ENCODE measurements at regions not wholly inside any gene's neighbourhood (a gene's known extent, or its start where the extent isn't known, plus 50 kb on each side); places are given as distances from the start of the nearest gene placed in this dataset.

- TF ChIP-seq GATA3 (IDR thresholded peaks at IDR 0.05; ENCODE audit: low read depth, low read length) (no peak), GATA2 (IDR thresholded peaks at IDR 0.05; ENCODE audit: low read depth, low read length) (no peak)
Measured at GRCh38 chr18:55920063-55920462, 332.1 kb upstream of the TCF4 start.

- TF ChIP-seq GATA3 (IDR thresholded peaks at IDR 0.05; ENCODE audit: low read depth, low read length) (no peak), GATA2 (IDR thresholded peaks at IDR 0.05; ENCODE audit: low read depth, low read length) (no peak)
Measured at GRCh38 chr18:55918444-55918843, 330.5 kb upstream of the TCF4 start.

- TF ChIP-seq GATA2 (IDR thresholded peaks at IDR 0.05; ENCODE audit: low read depth, low read length), result no peak
- no peak for TF ChIP-seq GATA3 (IDR thresholded peaks at IDR 0.05; ENCODE audit: low read depth, low read length)
Measured at GRCh38 chr18:55912919-55913318, 324.9 kb upstream of the TCF4 start.

- no peak for TF ChIP-seq GATA2 (IDR thresholded peaks at IDR 0.05; ENCODE audit: low read depth, low read length)
- TF ChIP-seq GATA3 (IDR thresholded peaks at IDR 0.05; ENCODE audit: low read depth, low read length), result no peak
Measured at GRCh38 chr18:55912071-55912470, 324.1 kb upstream of the TCF4 start.

- TF ChIP-seq GATA2 (IDR thresholded peaks at IDR 0.05; ENCODE audit: low read depth, low read length) (no peak), GATA3 (IDR thresholded peaks at IDR 0.05; ENCODE audit: low read depth, low read length) (no peak)
Measured at GRCh38 chr18:55910296-55910695, 322.3 kb upstream of the TCF4 start.

- no peak for TF ChIP-seq GATA3 (IDR thresholded peaks at IDR 0.05; ENCODE audit: low read depth, low read length)
- TF ChIP-seq GATA2 (IDR thresholded peaks at IDR 0.05; ENCODE audit: low read depth, low read length), result no peak
Measured at GRCh38 chr18:55908901-55909366, 320.9 kb upstream of the TCF4 start.

- TF ChIP-seq GATA2 (IDR thresholded peaks at IDR 0.05; ENCODE audit: low read depth, low read length), result no peak
- no peak for TF ChIP-seq GATA3 (IDR thresholded peaks at IDR 0.05; ENCODE audit: low read depth, low read length)
Measured at GRCh38 chr18:55907453-55908175, 319.6 kb upstream of the TCF4 start.

- no peak for TF ChIP-seq GATA3 (IDR thresholded peaks at IDR 0.05; ENCODE audit: low read depth, low read length)
- no peak for TF ChIP-seq GATA2 (IDR thresholded peaks at IDR 0.05; ENCODE audit: low read depth, low read length)
Measured at GRCh38 chr18:55906536-55906935, 318.5 kb upstream of the TCF4 start.

- TF ChIP-seq GATA3 (IDR thresholded peaks at IDR 0.05; ENCODE audit: low read depth, low read length) (no peak), GATA2 (IDR thresholded peaks at IDR 0.05; ENCODE audit: low read depth, low read length) (no peak)
Measured at GRCh38 chr18:55903911-55904310, 315.9 kb upstream of the TCF4 start.

GRCh38 chr18:55900380-55900779 is 312.4 kb upstream of the TCF4 start:
- TF ChIP-seq GATA2 (IDR thresholded peaks at IDR 0.05; ENCODE audit: low read depth, low read length) (no peak), GATA3 (IDR thresholded peaks at IDR 0.05; ENCODE audit: low read depth, low read length) (no peak)

- TF ChIP-seq GATA2 (IDR thresholded peaks at IDR 0.05; ENCODE audit: low read depth, low read length) (no peak), GATA3 (IDR thresholded peaks at IDR 0.05; ENCODE audit: low read depth, low read length) (peak; percentile 42; the same call in 1 of the 2 replicates)
Measured at GRCh38 chr18:55897091-55897689, 309.2 kb upstream of the TCF4 start.

GRCh38 chr18:55893948-55894347 is 306.0 kb upstream of the TCF4 start:
- TF ChIP-seq GATA2 (IDR thresholded peaks at IDR 0.05; ENCODE audit: low read depth, low read length), result no peak
- no peak for TF ChIP-seq GATA3 (IDR thresholded peaks at IDR 0.05; ENCODE audit: low read depth, low read length)

- TF ChIP-seq GATA2 (IDR thresholded peaks at IDR 0.05; ENCODE audit: low read depth, low read length) (no peak), GATA3 (IDR thresholded peaks at IDR 0.05; ENCODE audit: low read depth, low read length) (no peak)
Measured at GRCh38 chr18:55886886-55887285, 298.9 kb upstream of the TCF4 start.

GRCh38 chr18:55884498-55884897 is 296.5 kb upstream of the TCF4 start:
- no peak for TF ChIP-seq GATA3 (IDR thresholded peaks at IDR 0.05; ENCODE audit: low read depth, low read length)
- no peak for TF ChIP-seq GATA2 (IDR thresholded peaks at IDR 0.05; ENCODE audit: low read depth, low read length)

GRCh38 chr18:55880617-55881016 is 292.6 kb upstream of the TCF4 start:
- TF ChIP-seq GATA3 (IDR thresholded peaks at IDR 0.05; ENCODE audit: low read depth, low read length) (no peak), GATA2 (IDR thresholded peaks at IDR 0.05; ENCODE audit: low read depth, low read length) (no peak)

Data from SH-SY5Y (cell line).